ENCODE measurements at regions not wholly inside any gene's neighbourhood (a gene's known extent, or its start where the extent isn't known, plus 50 kb on each side); places are given as distances from the start of the nearest gene placed in this dataset.

DNA sequence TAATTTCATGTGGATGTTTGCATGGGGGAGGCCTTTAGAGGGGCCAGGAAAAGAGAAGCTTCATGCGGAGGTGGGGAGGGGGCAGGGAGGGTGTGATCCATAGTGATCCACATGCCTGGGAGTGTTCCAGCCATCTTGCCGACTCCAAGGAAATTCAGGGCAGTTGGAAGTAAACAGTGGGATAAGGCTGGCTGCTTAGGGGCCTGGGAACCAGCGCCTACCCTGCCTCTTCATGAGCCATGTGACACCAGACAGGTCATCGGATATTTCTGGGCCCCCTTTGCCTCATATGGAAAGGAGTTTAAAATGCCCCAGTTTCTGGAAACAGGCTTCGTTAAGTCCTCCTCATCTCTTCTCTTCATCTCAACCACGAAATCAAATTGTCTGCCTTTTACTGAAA, 983.2 kb downstream of the BCL11B start:
- TF ChIP-seq CTCF (conservative IDR thresholded peaks at IDR 0.05; ENCODE audit: low read depth, low read length) (no peak), POLR2A (IDR thresholded peaks at IDR 0.05; ENCODE audit: low read depth, low read length) (no peak), RFX5 (IDR thresholded peaks at IDR 0.05; ENCODE audit: low read depth, low read length) (no peak), MAZ (IDR thresholded peaks at IDR 0.05; ENCODE audit: borderline replicate concordance, low read depth, low read length) (no peak)

Measured in IMR-90 (cell line).